Lower leg skin (tissue), 3 donors: ENCODE measurements at regions not wholly inside any gene's neighbourhood (a gene's known extent, or its start where the extent isn't known, plus 50 kb on each side); places are given as distances from the start of the nearest gene placed in this dataset.

ENCODE experiments used
- CTCF ChIP-seq, 3 donors: fragments of 450-650 bp; IDR thresholded peaks; one replicate each; pipeline ENCODE4 v1.5.1; 2016; ENCODE audit warnings: antibody characterized with exemption in 3 of 3, mild to moderate bottlenecking in 3 of 3, moderate library complexity in 2 of 3
- POLR2A ChIP-seq, 2 donors: fragments of 450-650 bp; IDR thresholded peaks; one replicate each; pipeline ENCODE4 v1.6.1; 2016 to 2017; ENCODE audit warnings: antibody characterized with exemption in 2 of 2, mild to moderate bottlenecking in 1 of 2, moderate library complexity in 1 of 2

GRCh38 chr5:20528471-20528870 lies 540.5 kb upstream of the CDH18 start:
- no peak for TF ChIP-seq CTCF (IDR thresholded peaks at IDR 0.05)
- no peak for TF ChIP-seq POLR2A (IDR thresholded peaks at IDR 0.05)
